OCI-LY7 (cell line): ENCODE measurements at regions not wholly inside any gene's neighbourhood (a gene's known extent, or its start where the extent isn't known, plus 50 kb on each side); places are given as distances from the start of the nearest gene placed in this dataset.

Source experiments
- BruUV-seq: library from RNA; stranded (reverse); fragments of 400-500 nt; replicated peaks from 2 replicates; lab custom pipeline; 2021; lab: Mats Ljungman, UMichigan
- CTCF ChIA-PET: fragments of 300-600 bp; sonication (Branson Sonifier 250); formaldehyde crosslinking; loops from one replicate; lab custom pipeline; 2022; ENCODE audit warnings: antibody characterized with exemption; ENCODE audit not compliant: unreplicated experiment; lab: Charles Lee
- POLR2A ChIA-PET: fragments of 300-600 bp; sonication (Branson Sonifier 250); formaldehyde crosslinking; loops from one replicate; lab custom pipeline; 2022; ENCODE audit warnings: antibody characterized with exemption; lab: Charles Lee
- DNase-seq: peaks from one replicate; pipeline ENCODE4 v3.0.0-alpha.2; 2015; ENCODE audit warnings: low spot score
- H2AFZ ChIP-seq: fragments of 200-600 bp; sonication (generic), shearing (Covaris generic); 2 replicates; pipeline ENCODE4 v1.6.1; 2014; ENCODE audit warnings: mild to moderate bottlenecking, antibody characterized with exemption, low read length, moderate library complexity
- H3K27ac ChIP-seq: fragments of 200-600 bp; sonication (generic); 2 replicates; pipeline ENCODE4 v1.5.1; 2014; ENCODE audit warnings: mixed run types, low read depth, mild to moderate bottlenecking, moderate library complexity, low read length, inconsistent platforms; ENCODE audit not compliant: poor library complexity, severe bottlenecking
- H3K36me3 ChIP-seq: fragments of 200-600 bp; sonication (generic); 2 replicates; pipeline ENCODE4 v1.6.1; 2014; ENCODE audit warnings: mild to moderate bottlenecking, antibody characterized with exemption, low read length, moderate library complexity, mixed read lengths; ENCODE audit not compliant: insufficient read depth
- H3K4me1 ChIP-seq: fragments of 200-600 bp; sonication (generic); 2 replicates; pipeline ENCODE4 v1.5.1; 2014; ENCODE audit warnings: mild to moderate bottlenecking, low read length; ENCODE audit not compliant: insufficient read depth, poor library complexity, severe bottlenecking
- H3K4me2 ChIP-seq: fragments of 200-600 bp; sonication (generic); 2 replicates; pipeline ENCODE4 v1.6.1; 2014; ENCODE audit warnings: mild to moderate bottlenecking, low read length
- H3K4me3 ChIP-seq: fragments of 200-600 bp; sonication (generic); 2 replicates; pipeline ENCODE4 v1.5.1; 2014; ENCODE audit warnings: mild to moderate bottlenecking, low read depth, low read length; ENCODE audit not compliant: poor library complexity, severe bottlenecking
- H3K79me2 ChIP-seq: fragments of 200-600 bp; sonication (generic); 2 replicates; pipeline ENCODE4 v1.6.1; 2016; ENCODE audit warnings: low read depth, mild to moderate bottlenecking, low read length, moderate library complexity, mixed read lengths; ENCODE audit not compliant: insufficient read depth
- H3K9me2 ChIP-seq: fragments of 200-600 bp; sonication (generic); 2 replicates; pipeline ENCODE4 v1.6.1; 2016; ENCODE audit warnings: mild to moderate bottlenecking, low read length, mixed read lengths; ENCODE audit not compliant: insufficient read depth
- H3K9me3 ChIP-seq: fragments of 200-600 bp; sonication (generic); 2 replicates; pipeline ENCODE4 v1.6.1; 2014; ENCODE audit warnings: mild to moderate bottlenecking, mixed run types, low read length, mixed read lengths
- H4K20me1 ChIP-seq: fragments of 200-600 bp; sonication (generic); 2 replicates; pipeline ENCODE4 v1.6.1; 2014; ENCODE audit warnings: mild to moderate bottlenecking, antibody characterized with exemption, low read length, moderate library complexity, mixed read lengths; ENCODE audit not compliant: insufficient read depth
- CTCF ChIP-seq: fragments of 200-600 bp; sonication (generic); conservative IDR thresholded peaks from 2 replicates; pipeline ENCODE4 v1.5.1; 2014; ENCODE audit warnings: mild to moderate bottlenecking, antibody characterized with exemption, low read length, moderate library complexity, mixed read lengths
- EZH2phosphoT487 ChIP-seq: fragments of 200-600 bp; sonication (generic); IDR thresholded peaks from 2 replicates; pipeline ENCODE4 v1.6.1; 2018; ENCODE audit warnings: low read depth, borderline replicate concordance, mild to moderate bottlenecking, mixed run types, antibody characterized with exemption, low read length, moderate library complexity, mixed read lengths
- intact Hi-C: fragments of 100-400 bp; cut with micrococcal nuclease; formaldehyde crosslinking; loops from one replicate; pipeline ENCODE4 v1.10.0; 2022; ENCODE audit not compliant: unreplicated experiment

- BruUV-seq, result no TSS peak
- H2AFZ ChIP-seq, result no peak overlapping the region
These were observed 72.3 kb upstream of the SPHKAP start for GRCh38 chr2:228253752-228254151.

GRCh38 chr2:228247335-228247734 is 65.8 kb upstream of the SPHKAP start:
- no peaks in the 10 kb centered on the region for H3K4me1 ChIP-seq
- intact Hi-C loops, result no loop called here
- H3K79me2 ChIP-seq, result no peaks in the 10 kb centered on the region
- TF ChIP-seq EZH2phosphoT487 (no peak), CTCF (no peak)
- H3K27ac ChIP-seq, result no peak overlapping the region
- no peaks in the 10 kb centered on the region for H3K36me3 ChIP-seq
- no peak overlapping the region for H3K4me3 ChIP-seq
- H2AFZ ChIP-seq, result no peak overlapping the region
- no peak for DNase-seq
- H3K9me3 ChIP-seq, result no peaks in the 10 kb centered on the region
- H3K4me2 ChIP-seq, result no peak overlapping the region
- H4K20me1 ChIP-seq, result no peaks in the 10 kb centered on the region
- no peaks in the 10 kb centered on the region for H3K9me2 ChIP-seq
- CTCF ChIA-PET, result no interaction called here
- POLR2A ChIA-PET, result no interaction called here
- no TSS peak for BruUV-seq

More at GRCh38 chr2:228253752-228254151, 72.3 kb upstream of the SPHKAP start:
- Histone ChIP-seq H3K9me3 (no peaks in the 10 kb centered on the region), H3K9me2 (no peaks in the 10 kb centered on the region), H3K36me3 (no peaks in the 10 kb centered on the region), H3K4me2 (no peak overlapping the region), H3K4me3 (no peak overlapping the region), H4K20me1 (no peaks in the 10 kb centered on the region), H3K27ac (no peak overlapping the region), H3K79me2 (no peaks in the 10 kb centered on the region), H3K4me1 (no peaks in the 10 kb centered on the region)
- no peak for TF ChIP-seq EZH2phosphoT487
- no peak for TF ChIP-seq CTCF
- DNase-seq, result no peak
- intact Hi-C loops, result no loop called here
- ChIA-PET POLR2A (interaction anchor here (1.4 kb wide), 1 partner anchor 9 kb away, joined by 3 read pairs; no protein-coding TSS in a partner anchor), CTCF (no interaction called here)

DNA sequence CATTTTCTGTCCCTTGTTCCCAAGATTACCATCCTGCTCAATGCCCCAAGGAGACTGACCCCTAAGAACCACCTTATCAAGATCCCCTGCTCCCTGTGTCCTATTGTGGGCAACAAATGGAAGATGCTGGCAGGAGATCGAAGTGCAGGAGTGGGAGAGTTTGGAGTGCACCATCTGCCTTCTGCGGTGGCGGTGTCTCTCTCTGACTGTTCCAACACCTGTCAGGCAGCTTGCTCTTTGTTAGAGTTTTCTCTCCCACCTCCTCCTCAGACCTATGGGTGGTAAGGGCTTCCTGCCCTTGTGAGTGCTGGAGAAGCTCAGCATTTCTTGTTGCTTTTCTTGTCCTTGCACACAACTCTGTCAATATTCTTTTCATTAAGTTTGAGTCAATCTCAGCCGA is 64.1 kb upstream of the SPHKAP start:
- Histone ChIP-seq H4K20me1 (no peaks in the 10 kb centered on the region), H3K79me2 (no peaks in the 10 kb centered on the region), H3K9me2 (no peaks in the 10 kb centered on the region), H3K4me2 (no peak overlapping the region), H3K36me3 (no peaks in the 10 kb centered on the region), H3K4me3 (no peak overlapping the region), H3K27ac (no peak overlapping the region), H2AFZ (no peak overlapping the region), H3K4me1 (no peaks in the 10 kb centered on the region), H3K9me3 (no peaks in the 10 kb centered on the region)
- DNase-seq, result no peak
- CTCF ChIA-PET, result no interaction called here
- POLR2A ChIA-PET, result interaction anchor here (1.1 kb wide), 1 partner anchor 612 kb away, joined by 3 read pairs; no protein-coding TSS in a partner anchor
- BruUV-seq, result no TSS peak
- intact Hi-C loops, result no loop called here
- TF ChIP-seq EZH2phosphoT487 (no peak), CTCF (no peak)
